Ishikawa (cell line): ENCODE measurements at regions not wholly inside any gene's neighbourhood (a gene's known extent, or its start where the extent isn't known, plus 50 kb on each side); places are given as distances from the start of the nearest gene placed in this dataset.

Experiments used
- CEBPB ChIP-seq: IDR thresholded peaks from 2 replicates; pipeline ENCODE4 v1.6.1; 2012
- CREB1 ChIP-seq: IDR thresholded peaks from 2 replicates; pipeline ENCODE4 v1.6.1; 2012; ENCODE audit warnings: low read depth
- EGR1 ChIP-seq: IDR thresholded peaks from 2 replicates; pipeline ENCODE4 v1.6.1; 2012
- EP300 ChIP-seq: IDR thresholded peaks from 2 replicates; pipeline ENCODE4 v1.6.1; 2012; ENCODE audit warnings: borderline replicate concordance
- FOXM1 ChIP-seq: IDR thresholded peaks from 2 replicates; pipeline ENCODE4 v1.6.1; 2012; ENCODE audit warnings: low read depth, borderline replicate concordance
- MAX ChIP-seq: IDR thresholded peaks from 2 replicates; pipeline ENCODE4 v1.6.1; 2012
- NFIC ChIP-seq: IDR thresholded peaks from 2 replicates; pipeline ENCODE4 v1.6.1; 2012
- RAD21 ChIP-seq: IDR thresholded peaks from 2 replicates; pipeline ENCODE4 v1.6.1; 2012; ENCODE audit warnings: low read depth
- REST ChIP-seq: IDR thresholded peaks from 2 replicates; pipeline ENCODE4 v1.6.1; 2012; ENCODE audit warnings: low read depth, mild to moderate bottlenecking
- TAF1 ChIP-seq: IDR thresholded peaks from 2 replicates; pipeline ENCODE4 v1.6.1; 2012; ENCODE audit warnings: low read depth, mild to moderate bottlenecking
- TCF12 ChIP-seq: IDR thresholded peaks from 2 replicates; pipeline ENCODE4 v1.6.1; 2012; ENCODE audit warnings: low read depth
- TEAD4 ChIP-seq: IDR thresholded peaks from 2 replicates; pipeline ENCODE4 v1.6.1; 2012
- USF1 ChIP-seq: IDR thresholded peaks from 2 replicates; pipeline ENCODE4 v1.6.1; 2012
- YY1 ChIP-seq: IDR thresholded peaks from 2 replicates; pipeline ENCODE4 v1.6.1; 2012; ENCODE audit warnings: low read depth
- ZBTB7A ChIP-seq: IDR thresholded peaks from 2 replicates; pipeline ENCODE4 v1.6.1; 2012; ENCODE audit warnings: low read depth

GRCh38 chr6:92779746-92780145, 639.6 kb downstream of the EPHA7 start:
- peak; percentile 80 for TF ChIP-seq NFIC
- no peak for TF ChIP-seq FOXM1

GRCh38 chr6:92777146-92777740, 642.1 kb downstream of the EPHA7 start:
- TF ChIP-seq RAD21 (peak; percentile 48), EGR1 (no peak)

- TF ChIP-seq FOXM1, result no peak
- TF ChIP-seq USF1, result no peak
- no peak for TF ChIP-seq YY1
- TF ChIP-seq RAD21, result no peak
- TF ChIP-seq TEAD4, result no peak
- TF ChIP-seq TAF1, result no peak
- no peak for TF ChIP-seq MAX
- TF ChIP-seq ZBTB7A, result no peak
- TF ChIP-seq CREB1, result no peak
- no peak for TF ChIP-seq TCF12
Measured at GRCh38 chr6:92770540-92770939, 648.8 kb downstream of the EPHA7 start.

- TF ChIP-seq TAF1 (no peak), EP300 (no peak), MAX (no peak), ZBTB7A (no peak), NFIC (no peak)
Measured at GRCh38 chr6:92767101-92767500, 652.3 kb downstream of the EPHA7 start.

- TF ChIP-seq CREB1, result no peak
- no peak for TF ChIP-seq CEBPB
- TF ChIP-seq TCF12, result no peak
- no peak for TF ChIP-seq REST
- no peak for TF ChIP-seq MAX
- no peak for TF ChIP-seq EGR1
- TF ChIP-seq TAF1, result no peak
- TF ChIP-seq YY1, result no peak
- TF ChIP-seq RAD21, result no peak
Measured at GRCh38 chr6:92763680-92764079, 655.7 kb downstream of the EPHA7 start.

- TF ChIP-seq CEBPB (no peak), REST (no peak), ZBTB7A (no peak), RAD21 (no peak), EP300 (no peak), TAF1 (no peak), EGR1 (no peak), TEAD4 (no peak), YY1 (no peak), CREB1 (no peak), FOXM1 (no peak)
Measured at GRCh38 chr6:92763274-92763584, 656.1 kb downstream of the EPHA7 start.

GRCh38 chr6:92762443-92763273, 656.7 kb downstream of the EPHA7 start:
- no peak for TF ChIP-seq NFIC
- no peak for TF ChIP-seq YY1
- no peak for TF ChIP-seq TCF12
- TF ChIP-seq TEAD4, result no peak
- no peak for TF ChIP-seq EGR1
- no peak for TF ChIP-seq RAD21
- TF ChIP-seq REST, result no peak
- no peak for TF ChIP-seq FOXM1
- no peak for TF ChIP-seq CREB1
- TF ChIP-seq ZBTB7A, result no peak
- TF ChIP-seq USF1, result no peak
- TF ChIP-seq MAX, result no peak
- no peak for TF ChIP-seq CEBPB
- no peak for TF ChIP-seq EP300
- TF ChIP-seq TAF1, result no peak
